NCI-H460 (cell line): ENCODE measurements at regions not wholly inside any gene's neighbourhood (a gene's known extent, or its start where the extent isn't known, plus 50 kb on each side); places are given as distances from the start of the nearest gene placed in this dataset.
"Not testable (repeated sequence)": the region's sequence is repeated elsewhere in the genome, so short reads cannot be mapped to it uniquely, and the experiment has no call there.

Experiments used
- DNase-seq: peaks from one replicate; pipeline ENCODE4 v3.0.0-alpha.2; 2016; ENCODE audit warnings: low read depth; ENCODE audit errors: extremely low read depth

GRCh38 chr3:144023543-144023942 lies 51.9 kb downstream of the DIPK2A start:
- DNase-seq = not testable (repeated sequence)

- DNase-seq = no peak
These were observed 57.3 kb downstream of the DIPK2A start for GRCh38 chr3:144028798-144029411.

- DNase-seq = no peak
These were observed 58.1 kb downstream of the DIPK2A start for GRCh38 chr3:144029769-144030168.

- DNase-seq = no peak
These were observed 60.3 kb downstream of the DIPK2A start for GRCh38 chr3:144031938-144032337.

- DNase-seq = no peak
These were observed 61.1 kb downstream of the DIPK2A start for GRCh38 chr3:144032531-144033239.

- no peak for DNase-seq
These were observed 61.6 kb downstream of the DIPK2A start for GRCh38 chr3:144033240-144033589.

GRCh38 chr3:144033863-144034262 lies 62.2 kb downstream of the DIPK2A start:
- no peak for DNase-seq

- no peak for DNase-seq
These were observed 63.2 kb downstream of the DIPK2A start for GRCh38 chr3:144034715-144035290.

GRCh38 chr3:144036498-144036897 lies 64.9 kb downstream of the DIPK2A start:
- DNase-seq = no peak

GRCh38 chr3:144039661-144040060 lies 68.0 kb downstream of the DIPK2A start:
- DNase-seq = no peak

GRCh38 chr3:144041960-144042556 lies 70.4 kb downstream of the DIPK2A start:
- no peak for DNase-seq

- no peak for DNase-seq
These were observed 74.1 kb downstream of the DIPK2A start for GRCh38 chr3:144045766-144046165.

- no peak for DNase-seq
These were observed 77.8 kb downstream of the DIPK2A start for GRCh38 chr3:144049374-144049773.

GRCh38 chr3:144051211-144051610 lies 79.6 kb downstream of the DIPK2A start:
- no peak for DNase-seq

GRCh38 chr3:144052275-144052674 lies 80.7 kb downstream of the DIPK2A start:
- DNase-seq = no peak

GRCh38 chr3:144053121-144053520 lies 81.5 kb downstream of the DIPK2A start:
- DNase-seq = no peak

GRCh38 chr3:144054766-144055165 lies 83.1 kb downstream of the DIPK2A start:
- DNase-seq = no peak

- no peak for DNase-seq
These were observed 84.0 kb downstream of the DIPK2A start for GRCh38 chr3:144055604-144056003.

GRCh38 chr3:144058713-144059112 lies 87.1 kb downstream of the DIPK2A start:
- DNase-seq = no peak

- no peak for DNase-seq
These were observed 87.9 kb downstream of the DIPK2A start for GRCh38 chr3:144059481-144059880.

GRCh38 chr3:144060881-144061280 lies 89.3 kb downstream of the DIPK2A start:
- DNase-seq = no peak

GRCh38 chr3:144063306-144063705 lies 91.7 kb downstream of the DIPK2A start:
- DNase-seq = no peak
